B cell (primary cell): ENCODE measurements at regions not wholly inside any gene's neighbourhood (a gene's known extent, or its start where the extent isn't known, plus 50 kb on each side); places are given as distances from the start of the nearest gene placed in this dataset.

ENCODE experiments used
- ATAC-seq: fragments of 200-7000 bp; cut with Tn5 transposase; one replicate; pipeline ENCODE4 v1.10.0; 2021; ENCODE audit warnings: low read depth, mild to moderate bottlenecking, moderate number of reproducible peaks, moderate library complexity
- CTCF ChIA-PET: fragments of 350-600 bp; sonication (Branson Sonifier 250); formaldehyde crosslinking; loops from one replicate; lab custom pipeline; 2021; ENCODE audit warnings: antibody characterized with exemption, inconsistent platforms; lab: Charles Lee
- POLR2A ChIA-PET: fragments of 350-600 bp; sonication (Branson Sonifier 250); formaldehyde crosslinking; loops from one replicate; lab custom pipeline; 2021; ENCODE audit warnings: antibody characterized with exemption; lab: Charles Lee
- DNase-seq: peaks from one replicate; pipeline ENCODE4 v3.0.0; 2013
- H2AFZ ChIP-seq: 2 replicates; pipeline ENCODE4 v1.6.1; 2012; ENCODE audit warnings: mild to moderate bottlenecking, low read depth, low read length; ENCODE audit not compliant: insufficient read depth, poor library complexity, severe bottlenecking
- H3K27ac ChIP-seq, 2 donors: 1 replicate in 1 of 2; 2 replicates in 1 of 2; pipeline ENCODE4 v1.5.1; 2012 to 2013; ENCODE audit warnings: low read length in 2 of 2, mild to moderate bottlenecking in 2 of 2, moderate library complexity in 1 of 2
- H3K27me3 ChIP-seq, 4 experiments: fragments of 200-600 bp in 1 of 4; sonication (generic) in 1 of 4; replicated peaks in 1 of 4; 1 replicate in 2 of 4; 2 replicates in 2 of 4; pipeline versions ENCODE4 v1.6.1 to v1.7.0; 2013 to 2016; ENCODE audit warnings: low read length in 3 of 4, mild to moderate bottlenecking in 2 of 4, mixed read lengths in 1 of 4, moderate library complexity in 1 of 4; ENCODE audit not compliant: insufficient read depth in 4 of 4, control insufficient read depth in 3 of 4; ENCODE audit errors: control extremely low read depth in 1 of 4
- H3K36me3 ChIP-seq, 2 experiments: replicated peaks in 1 of 2; 1 replicate in 1 of 2; 2 replicates in 1 of 2; pipeline versions ENCODE4 v1.6.1 to v1.7.1; 2013; ENCODE audit warnings: low read length in 1 of 2; ENCODE audit not compliant: insufficient read depth in 2 of 2, control insufficient read depth in 1 of 2; ENCODE audit errors: control extremely low read depth in 1 of 2, extremely low read depth in 1 of 2
- H3K4me1 ChIP-seq, 2 donors: fragments of 200-600 bp in 1 of 2; sonication (generic) in 1 of 2; 1 replicate in 1 of 2; 2 replicates in 1 of 2; pipeline versions ENCODE4 v1.5.1 to v1.6.1; 2013 to 2017; ENCODE audit warnings: low read length in 2 of 2; ENCODE audit not compliant: control insufficient read depth in 2 of 2, insufficient read depth in 2 of 2
- H3K4me2 ChIP-seq: replicated peaks from 2 replicates; pipeline ENCODE3; 2012; ENCODE audit warnings: mild to moderate bottlenecking, low read depth, low read length; ENCODE audit not compliant: poor library complexity, severe bottlenecking
- H3K4me3 ChIP-seq, 5 experiments: fragments of 200-600 bp in 1 of 5; sonication (generic) in 1 of 5; 1 replicate in 3 of 5; 2 replicates in 2 of 5; pipeline versions ENCODE4 v1.5.1 to v1.7.0; 2011 to 2016; ENCODE audit warnings: low read length in 4 of 5, mild to moderate bottlenecking in 4 of 5, low read depth in 2 of 5, control low read depth in 1 of 5, moderate library complexity in 1 of 5; ENCODE audit not compliant: insufficient read depth in 1 of 5; ENCODE audit errors: control extremely low read depth in 1 of 5, extremely low read depth in 1 of 5
- H3K79me2 ChIP-seq: fragments of 200-600 bp; sonication (generic); one replicate; pipeline ENCODE4 v1.6.0; 2016; ENCODE audit warnings: low read length; ENCODE audit not compliant: control insufficient read depth, insufficient read depth
- H3K9ac ChIP-seq: fragments of 200-600 bp; sonication (generic); 2 replicates; pipeline ENCODE4 v1.6.1; 2017; ENCODE audit warnings: mild to moderate bottlenecking, low read length, moderate library complexity
- H3K9me3 ChIP-seq, 3 donors: one replicate each; pipeline versions ENCODE4 v1.6.1 to v1.7.1; 2013; ENCODE audit warnings: low read length in 2 of 3; ENCODE audit not compliant: control insufficient read depth in 2 of 3, insufficient read depth in 1 of 3; ENCODE audit errors: control extremely low read depth in 1 of 3
- H4K20me1 ChIP-seq: 2 replicates; pipeline ENCODE4 v1.6.0; 2012; ENCODE audit warnings: mild to moderate bottlenecking, low read length; ENCODE audit not compliant: insufficient read depth, control insufficient read depth, poor library complexity, severe bottlenecking
- H3K27ac Mint-ChIP-seq: one replicate; pipeline ENCODE4 v1.8.0; 2021; ENCODE audit warnings: mixed read lengths
- H3K27me3 Mint-ChIP-seq: one replicate; pipeline ENCODE4 v1.8.0; 2021; ENCODE audit warnings: mixed read lengths
- H3K4me1 Mint-ChIP-seq: one replicate; pipeline ENCODE4 v1.8.0; 2021; ENCODE audit warnings: mixed read lengths
- H3K4me3 Mint-ChIP-seq: one replicate; pipeline ENCODE4 v1.8.0; 2021; ENCODE audit warnings: mixed read lengths
- H3K9me3 Mint-ChIP-seq: one replicate; pipeline ENCODE4 v1.8.0; 2022; ENCODE audit warnings: mixed read lengths; ENCODE audit not compliant: insufficient read depth
- EZH2 ChIP-seq: IDR thresholded peaks from 2 replicates; pipeline ENCODE4 v1.6.1; 2012; ENCODE audit warnings: borderline replicate concordance, low read depth, mild to moderate bottlenecking, moderate library complexity, low read length; ENCODE audit not compliant: insufficient read depth, poor library complexity, severe bottlenecking
- WGBS: methylation state at CpG from one replicate; pipeline ENCODE4 v1.1.5; 2013; ENCODE audit warnings: missing lambda C conversion rate; ENCODE audit not compliant: insufficient coverage; 5-methylcytosine and 5-hydroxymethylcytosine counted together
- intact Hi-C: fragments of 100-400 bp; cut with micrococcal nuclease; formaldehyde crosslinking; loops from one replicate; pipeline ENCODE4 v1.10.0; 2022
- TF ChIP-seq, protein P1 (sequence below): fragments of 200-600 bp; IDR thresholded peaks from one replicate; pipeline ENCODE4 v1.8.0; 2022; ENCODE audit warnings: antibody characterized with exemption, mild to moderate bottlenecking

DNA sequence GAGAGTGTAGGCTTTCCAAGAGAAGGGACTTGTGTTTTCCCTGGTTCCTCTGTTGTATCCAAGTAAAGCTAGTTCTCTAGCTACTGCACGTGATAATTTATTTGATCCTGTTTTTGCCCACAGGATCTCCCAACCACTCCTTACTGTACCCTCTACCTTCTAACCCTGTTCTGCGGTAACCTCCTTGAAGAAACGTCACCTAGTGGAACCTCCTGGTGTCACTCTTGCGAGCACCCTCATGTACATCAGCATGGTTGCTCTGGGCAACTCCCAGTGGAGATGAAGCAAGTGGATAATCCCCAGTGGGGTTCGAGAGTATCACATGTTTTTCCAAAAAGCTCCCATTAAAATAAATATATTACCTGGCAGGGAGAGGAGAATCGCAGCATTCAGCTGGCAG is 108.9 kb upstream of the CLMP start:
- Mint-ChIP-seq H3K27me3 (peaks cover 6% of the 10 kb centered on the region), H3K4me1 (peaks cover 28% of the 10 kb centered on the region), H3K4me3 (peak overlapping the region; percentile 59), H3K9me3 (no peaks in the 10 kb centered on the region), H3K27ac (no peak overlapping the region)
- DNase-seq = no peak
- POLR2A ChIA-PET = no interaction called here
- no peak for TF ChIP-seq EZH2
- TF ChIP-seq, protein P1, sequence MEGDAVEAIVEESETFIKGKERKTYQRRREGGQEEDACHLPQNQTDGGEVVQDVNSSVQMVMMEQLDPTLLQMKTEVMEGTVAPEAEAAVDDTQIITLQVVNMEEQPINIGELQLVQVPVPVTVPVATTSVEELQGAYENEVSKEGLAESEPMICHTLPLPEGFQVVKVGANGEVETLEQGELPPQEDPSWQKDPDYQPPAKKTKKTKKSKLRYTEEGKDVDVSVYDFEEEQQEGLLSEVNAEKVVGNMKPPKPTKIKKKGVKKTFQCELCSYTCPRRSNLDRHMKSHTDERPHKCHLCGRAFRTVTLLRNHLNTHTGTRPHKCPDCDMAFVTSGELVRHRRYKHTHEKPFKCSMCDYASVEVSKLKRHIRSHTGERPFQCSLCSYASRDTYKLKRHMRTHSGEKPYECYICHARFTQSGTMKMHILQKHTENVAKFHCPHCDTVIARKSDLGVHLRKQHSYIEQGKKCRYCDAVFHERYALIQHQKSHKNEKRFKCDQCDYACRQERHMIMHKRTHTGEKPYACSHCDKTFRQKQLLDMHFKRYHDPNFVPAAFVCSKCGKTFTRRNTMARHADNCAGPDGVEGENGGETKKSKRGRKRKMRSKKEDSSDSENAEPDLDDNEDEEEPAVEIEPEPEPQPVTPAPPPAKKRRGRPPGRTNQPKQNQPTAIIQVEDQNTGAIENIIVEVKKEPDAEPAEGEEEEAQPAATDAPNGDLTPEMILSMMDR = no peak
- no peaks in the 10 kb centered on the region for H3K36me3 ChIP-seq
- H3K9ac ChIP-seq = no peak overlapping the region
- no peak overlapping the region for H3K4me3 ChIP-seq
- peak overlapping the region; percentile 32 for H2AFZ ChIP-seq
- CTCF ChIA-PET = interaction anchor here (0.7 to 4.8 kb wide), 3 partner anchors 173 to 177 kb away, joined by 3 to 30 read pairs (median 3); no protein-coding TSS in a partner anchor
- peak overlapping the region; percentile 6 for H3K4me2 ChIP-seq
- ATAC-seq = no peak
- H4K20me1 ChIP-seq = no peaks in the 10 kb centered on the region
- H3K79me2 ChIP-seq = no peaks in the 10 kb centered on the region
- peaks cover 0 to 11% (median 0%) of the 10 kb centered on the region in 3 donors for H3K9me3 ChIP-seq
- H3K27ac ChIP-seq = no peak overlapping the region
- intact Hi-C loops = no loop called here
- peaks cover 14 to 25% of the 10 kb centered on the region in 2 donors for H3K4me1 ChIP-seq
- 56% methylated on average over 3 of the region's 6 CpGs for WGBS
- H3K27me3 ChIP-seq = peaks cover 0 to 12% (median 5%) of the 10 kb centered on the region in 4 experiments

DNA sequence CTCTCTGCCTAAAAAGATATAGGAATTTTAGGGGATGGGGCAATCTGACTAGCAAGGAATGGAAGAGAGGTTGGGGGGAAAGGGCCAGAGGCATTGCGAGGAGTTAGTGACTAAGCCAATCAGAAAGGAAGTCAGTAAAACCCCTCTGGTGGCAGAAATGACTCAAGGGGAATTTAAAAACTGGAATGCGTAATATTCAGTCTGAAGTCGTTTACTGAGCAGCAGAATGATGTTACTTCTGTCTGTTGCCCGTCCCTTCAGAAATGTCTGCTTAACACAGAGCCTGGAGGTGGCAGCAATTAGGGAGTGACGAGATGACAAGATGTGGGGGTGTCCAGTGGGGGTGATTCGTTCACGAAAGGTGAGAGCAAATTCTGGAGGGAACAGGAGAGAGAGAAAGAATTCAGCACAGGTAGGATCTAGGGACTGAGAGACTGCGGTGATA is 107.7 kb upstream of the CLMP start:
- ATAC-seq = no peak
- no peaks in the 10 kb centered on the region for H3K9me3 Mint-ChIP-seq
- Histone ChIP-seq H3K36me3 (no peaks in the 10 kb centered on the region), H3K4me1 (peaks cover 14 to 25% of the 10 kb centered on the region in 2 donors), H3K9me3 (peaks cover 0 to 16% (median 0%) of the 10 kb centered on the region in 3 donors), H3K27ac (no peak overlapping the region), H3K4me2 (peak overlapping the region; percentile 15), H3K4me3 (no peak overlapping the region), H3K27me3 (peaks cover 0 to 12% (median 5%) of the 10 kb centered on the region in 4 experiments), H3K79me2 (no peaks in the 10 kb centered on the region), H3K9ac (no peak overlapping the region), H4K20me1 (no peaks in the 10 kb centered on the region), H2AFZ (no peak overlapping the region)
- 45% methylated on average over 7 of the region's 8 CpGs for WGBS
- H3K27ac Mint-ChIP-seq = peak overlapping the region; percentile 5
- ChIA-PET CTCF (interaction anchor here (0.6 to 4.8 kb wide), 3 partner anchors 10 to 176 kb away, joined by 3 to 30 read pairs (median 3); no protein-coding TSS in a partner anchor), POLR2A (no interaction called here)
- peak; percentile 14 for DNase-seq
- H3K4me3 Mint-ChIP-seq = peak overlapping the region; percentile 38
- peaks cover 28% of the 10 kb centered on the region for H3K4me1 Mint-ChIP-seq
- no peak for TF ChIP-seq EZH2
- TF ChIP-seq, protein P1 = no peak
- intact Hi-C loops = no loop called here
- peaks cover 6% of the 10 kb centered on the region for H3K27me3 Mint-ChIP-seq
